Testis (tissue), 2 donors: ENCODE measurements at regions not wholly inside any gene's neighbourhood (a gene's known extent, or its start where the extent isn't known, plus 50 kb on each side); places are given as distances from the start of the nearest gene placed in this dataset.

ENCODE experiments used
- DNase-seq: peaks from one replicate; pipeline ENCODE4 v3.0.0-alpha.2; 2019
- H3K27ac ChIP-seq, 2 donors: fragments of 200-600 bp; sonication (generic); one replicate each; pipeline ENCODE4 v1.5.1; 2019
- H3K27me3 ChIP-seq: fragments of 200-600 bp; sonication (generic); one replicate; pipeline ENCODE4 v1.5.1; 2019
- H3K36me3 ChIP-seq: fragments of 200-600 bp; sonication (generic); one replicate; pipeline ENCODE4 v1.5.1; 2017; ENCODE audit warnings: low read depth; ENCODE audit errors: missing control alignments
- H3K4me1 ChIP-seq: fragments of 200-600 bp; sonication (generic); one replicate; pipeline ENCODE4 v1.5.1; 2019
- H3K4me3 ChIP-seq, 2 donors: fragments of 200-600 bp; sonication (generic); one replicate each; pipeline ENCODE4 v1.5.1; 2017 to 2019
- H3K9me3 ChIP-seq: fragments of 200-600 bp; sonication (generic); one replicate; pipeline ENCODE4 v1.5.1; 2017
- CTCF ChIP-seq, 3 experiments: fragments of 450-650 bp in 2 of 3; fragments of 200-600 bp in 1 of 3; sonication (generic) in 1 of 3; IDR thresholded peaks; one replicate each; pipeline ENCODE4 v1.5.1; 2016 to 2019; ENCODE audit warnings: antibody characterized with exemption in 3 of 3, mild to moderate bottlenecking in 2 of 3, moderate library complexity in 1 of 3
- POLR2A ChIP-seq: fragments of 450-650 bp; IDR thresholded peaks from one replicate; pipeline ENCODE4 v1.6.1; 2017; ENCODE audit warnings: antibody characterized with exemption, mild to moderate bottlenecking, moderate library complexity
- WGBS, 2 donors: methylation state at CpG; one replicate each; pipeline ENCODE4 v1.1.5; 2018; 5-methylcytosine and 5-hydroxymethylcytosine counted together
- intact Hi-C: fragments of 100-400 bp; cut with DNase I; formaldehyde crosslinking; loops from one replicate; pipeline ENCODE4 v1.15.1; 2023; ENCODE audit warnings: low total_unique reads

DNA sequence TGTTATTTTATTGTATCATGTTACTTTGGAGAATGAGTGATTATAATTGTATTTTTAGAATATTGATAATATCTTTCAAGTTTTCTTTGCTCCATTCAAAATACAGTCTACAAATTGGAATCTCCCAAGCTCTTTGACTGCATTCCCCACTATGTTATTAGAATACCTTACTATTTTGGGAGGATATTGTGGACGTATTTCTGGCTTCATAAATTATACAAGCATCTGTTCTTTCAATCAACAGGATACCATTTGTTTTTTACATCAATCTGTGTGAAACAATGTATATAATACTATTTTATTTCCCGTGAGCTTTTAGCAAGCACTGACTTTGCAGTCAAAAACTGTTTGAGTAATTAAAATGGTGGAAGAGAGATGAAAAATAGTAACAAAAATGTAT, 226.5 kb downstream of the PTPRC start:
- Histone ChIP-seq H3K36me3 (no peaks in the 10 kb centered on the region), H3K4me3 (no peak overlapping the region), H3K9me3 (no peaks in the 10 kb centered on the region), H3K4me1 (peaks cover 5% of the 10 kb centered on the region), H3K27me3 (no peaks in the 10 kb centered on the region), H3K27ac (no peak overlapping the region)
- DNase-seq: no peak
- no peak for TF ChIP-seq POLR2A
- no peak for TF ChIP-seq CTCF (IDR thresholded peaks at IDR 0.05)
- 53 to 57% methylated on average over 2 of the region's 2 CpGs for WGBS, 2 donors
- intact Hi-C loops: no loop called here

DNA sequence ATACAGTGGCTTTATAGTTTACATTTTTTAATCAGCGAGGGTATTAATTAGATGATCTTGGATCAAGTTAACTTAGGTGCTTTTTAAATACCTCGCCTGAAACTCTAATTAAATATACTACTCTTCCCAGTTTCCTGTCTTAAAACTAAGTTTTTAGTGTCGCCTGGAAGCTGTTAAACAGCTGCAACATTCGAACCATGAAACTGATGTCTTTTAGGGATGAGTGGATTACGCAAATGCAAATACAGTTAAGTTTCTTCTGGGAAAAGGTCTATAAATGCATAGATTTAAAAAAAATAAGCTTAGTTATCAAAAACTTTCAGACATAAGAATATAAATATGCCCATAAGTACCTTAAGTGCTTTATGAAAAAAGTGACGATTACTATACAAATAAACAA, 228.3 kb downstream of the PTPRC start:
- no peak for DNase-seq
- Histone ChIP-seq H3K27me3 (no peaks in the 10 kb centered on the region), H3K4me3 (no peak overlapping the region), H3K27ac (no peak overlapping the region), H3K4me1 (no peaks in the 10 kb centered on the region), H3K9me3 (no peaks in the 10 kb centered on the region), H3K36me3 (no peaks in the 10 kb centered on the region)
- TF ChIP-seq POLR2A (no peak), CTCF (IDR thresholded peaks at IDR 0.05) (no peak)
- intact Hi-C loops: no loop called here
- WGBS, 2 donors: 79 to 91% methylated on average over 6 of the region's 6 CpGs

DNA sequence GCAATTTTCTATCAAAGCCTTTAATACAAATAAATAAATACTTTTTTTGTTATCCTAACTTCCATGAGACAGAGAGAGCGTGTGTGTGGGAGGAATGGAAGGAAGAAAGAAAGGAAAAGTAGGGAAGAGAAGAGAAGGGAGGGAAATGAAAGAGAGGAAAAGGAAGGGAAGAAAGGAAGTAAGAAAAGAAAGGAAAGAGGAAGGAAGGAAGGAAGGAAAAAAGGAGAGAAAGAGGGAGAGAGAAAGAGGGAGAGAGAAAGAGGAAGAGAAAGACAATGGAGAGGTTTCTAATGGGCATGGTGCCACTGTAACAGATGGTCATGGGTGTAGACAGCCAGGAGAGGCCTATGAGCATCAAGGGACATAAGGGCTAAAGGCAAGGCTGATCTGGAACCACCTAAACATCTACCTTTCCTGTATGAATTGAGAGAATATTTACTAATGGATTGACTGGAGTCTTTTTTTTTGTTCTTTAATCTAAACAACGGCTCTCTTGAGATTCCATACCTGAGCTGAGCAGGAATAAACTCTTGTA, 234.9 kb downstream of the PTPRC start:
- Histone ChIP-seq H3K36me3 (no peaks in the 10 kb centered on the region), H3K4me3 (no peak overlapping the region), H3K27me3 (no peaks in the 10 kb centered on the region), H3K27ac (no peak overlapping the region), H3K4me1 (no peaks in the 10 kb centered on the region), H3K9me3 (no peaks in the 10 kb centered on the region)
- DNase-seq: no peak
- TF ChIP-seq POLR2A: no peak
- no peak for TF ChIP-seq CTCF (IDR thresholded peaks at IDR 0.05)
- intact Hi-C loops: no loop called here
- WGBS, 2 donors: 94 to 97% methylated on average over 2 of the region's 2 CpGs

- TF ChIP-seq CTCF (IDR thresholded peaks at IDR 0.05) (no peak), POLR2A (no peak)
- Histone ChIP-seq H3K9me3 (no peaks in the 10 kb centered on the region), H3K4me1 (no peaks in the 10 kb centered on the region), H3K4me3 (no peak overlapping the region), H3K36me3 (no peaks in the 10 kb centered on the region), H3K27me3 (no peaks in the 10 kb centered on the region), H3K27ac (no peak overlapping the region)
- no peak for DNase-seq
- intact Hi-C loops: no loop called here
- 65 to 72% methylated on average over 10 of the region's 10 CpGs for WGBS, 2 donors
Observed at GRCh38 chr1:198876371-198876871, 237.6 kb downstream of the PTPRC start.

- no peak overlapping the region for H3K27ac ChIP-seq
- no peaks in the 10 kb centered on the region for H3K4me1 ChIP-seq
- WGBS, 2 donors: 94 to 99% methylated on average over 2 of the region's 2 CpGs
- DNase-seq: no peak
- intact Hi-C loops: no loop called here
- no peak overlapping the region for H3K4me3 ChIP-seq
- H3K27me3 ChIP-seq: no peaks in the 10 kb centered on the region
- no peaks in the 10 kb centered on the region for H3K36me3 ChIP-seq
- no peaks in the 10 kb centered on the region for H3K9me3 ChIP-seq
- no peak for TF ChIP-seq CTCF (IDR thresholded peaks at IDR 0.05)
- TF ChIP-seq POLR2A: no peak
Observed at GRCh38 chr1:198878566-198878965, 239.7 kb downstream of the PTPRC start.
